ENCODE measurements at regions not wholly inside any gene's neighbourhood (a gene's known extent, or its start where the extent isn't known, plus 50 kb on each side); places are given as distances from the start of the nearest gene placed in this dataset.

- no peak overlapping the region for H3K4ac ChIP-seq (ENCODE audit: low read depth, low read length)
- in situ Hi-C loops (cut with MboI; ENCODE audit: low sequenced_read_pairs), result no loop called here
- dilution Hi-C loops (cut with HindIII; ENCODE audit: low sequenced_read_pairs, unreplicated experiment), result no loop called here
Measured at GRCh38 chr7:131940621-131941165, 384.3 kb upstream of the PODXL start.

More at GRCh38 chr7:131940621-131941165, 384.3 kb upstream of the PODXL start:
- Histone ChIP-seq H3K9ac (ENCODE audit: low read depth, low read length) (no peak overlapping the region), H3K9me3 (ENCODE audit: control insufficient read depth, insufficient read depth, low read length) (no peaks in the 10 kb centered on the region), H3K18ac (ENCODE audit: low read depth, low read length) (no peak overlapping the region), H3K4me3 (ENCODE audit: insufficient read depth, low read depth, low read length) (no peak overlapping the region), H3K27me3 (ENCODE audit: control insufficient read depth, insufficient read depth, low read length) (peaks cover 3% of the 10 kb centered on the region; the same call in 1 of the 2 replicates), H2BK15ac (ENCODE audit: low read depth, low read length) (no peak overlapping the region), H2BK20ac (ENCODE audit: low read depth, low read length) (no peak overlapping the region), H2AK9ac (replicated peaks; ENCODE audit: low read depth, low read length, poor library complexity) (no peak overlapping the region), H3K4me1 (ENCODE audit: control insufficient read depth, insufficient read depth, low read length) (no peaks in the 10 kb centered on the region), H3K4me2 (ENCODE audit: low read depth, low read length) (no peak overlapping the region), H4K5ac (ENCODE audit: low read depth, low read length) (no peak overlapping the region), H3K27ac (ENCODE audit: insufficient read depth, low read length) (no peak overlapping the region), H3K9me1 (ENCODE audit: insufficient read depth, low read length) (no peaks in the 10 kb centered on the region), H2AFZ (replicated peaks; ENCODE audit: low read length, poor library complexity) (no peak overlapping the region), H2BK120ac (ENCODE audit: low read depth, low read length) (no peak overlapping the region), H3K14ac (replicated peaks; ENCODE audit: low read depth, low read length) (no peak overlapping the region), H4K8ac (ENCODE audit: low read depth in 2 of 2, low read length in 2 of 2) (no peak overlapping the region), H4K91ac (ENCODE audit: insufficient read depth, low read depth, low read length) (no peak overlapping the region), H3K56ac (ENCODE audit: extremely low read depth, insufficient read depth, low read length) (no peak overlapping the region), H2BK5ac (ENCODE audit: low read depth, low read length, poor library complexity, severe bottlenecking) (no peak overlapping the region), H3K79me1 (ENCODE audit: low read depth in 1 of 2, low read length in 2 of 2) (no peaks in the 10 kb centered on the region), H2AK5ac (ENCODE audit: low read depth, low read length) (no peak overlapping the region), H3K36me3 (ENCODE audit: control insufficient read depth, insufficient read depth, low read length) (no peaks in the 10 kb centered on the region), H4K20me1 (ENCODE audit: insufficient read depth, low read length) (no peaks in the 10 kb centered on the region), H3K23ac (ENCODE audit: low read depth, low read length) (no peak overlapping the region)
- intact Hi-C loops (cut with micrococcal nuclease), result no loop called here
- ChIA-PET POLR2A (ENCODE audit: unreplicated experiment) (no interaction called here), CTCF (no interaction called here)
- DNase-seq, result no peak
- no peak for ATAC-seq (ENCODE audit: low read depth)
- TF ChIP-seq SMC3 (IDR thresholded peaks at IDR 0.05; ENCODE audit: low read depth, low read length), result no peak
- TF ChIP-seq RCOR1 (IDR thresholded peaks at IDR 0.05; ENCODE audit: insufficient replicate concordance, low read length), result no peak
- no peak for TF ChIP-seq MAFK (IDR thresholded peaks at IDR 0.05; ENCODE audit: low read depth, low read length)
- no peak for TF ChIP-seq CTCF (conservative IDR thresholded peaks at IDR 0.05; ENCODE audit: low read depth, low read length)
- TF ChIP-seq POLR2A (IDR thresholded peaks at IDR 0.05; ENCODE audit: low read depth, low read length), result no peak
- no peak for TF ChIP-seq CHD1 (IDR thresholded peaks at IDR 0.05; ENCODE audit: low read depth, low read length)
- no peak for TF ChIP-seq CEBPB (IDR thresholded peaks at IDR 0.05; ENCODE audit: low read depth, low read length)
- no peak for TF ChIP-seq BHLHE40 (IDR thresholded peaks at IDR 0.05; ENCODE audit: low read depth, low read length)
- no peak for TF ChIP-seq NFE2L2 (IDR thresholded peaks at IDR 0.05; ENCODE audit: low read depth, low read length)
- no peak for TF ChIP-seq MAZ (IDR thresholded peaks at IDR 0.05; ENCODE audit: borderline replicate concordance, low read depth, low read length)
- no CpG with 5 or more reads among the region's 4 CpGs for WGBS, 2 experiments (ENCODE audit: extremely low coverage in 2 of 2, insufficient read length in 1 of 2)
- BruUV-seq (replicated peaks), result no TSS peak

Measured in IMR-90 (cell line).